NCI-H345 treated with DMSO at 0.1 percent for 48 hours (cell line): ENCODE measurements at regions not wholly inside any gene's neighbourhood (a gene's known extent, or its start where the extent isn't known, plus 50 kb on each side); places are given as distances from the start of the nearest gene placed in this dataset.
"Not testable (repeated sequence)": the region's sequence is repeated elsewhere in the genome, so short reads cannot be mapped to it uniquely, and the experiment has no call there.

Source experiments
- DNase-seq: peaks from one replicate; lab custom pipeline; 2025; ENCODE audit not compliant: unreplicated experiment; lab: John Stamatoyannopoulos, UW

GRCh38 chr9:105022545-105022944, 94.6 kb upstream of the ABCA1 start:
- not testable (repeated sequence) for DNase-seq

- DNase-seq: no peak
Measured at GRCh38 chr9:105023788-105024187, 95.8 kb upstream of the ABCA1 start.

- no peak for DNase-seq
Measured at GRCh38 chr9:105024529-105024928, 96.6 kb upstream of the ABCA1 start.

DNA sequence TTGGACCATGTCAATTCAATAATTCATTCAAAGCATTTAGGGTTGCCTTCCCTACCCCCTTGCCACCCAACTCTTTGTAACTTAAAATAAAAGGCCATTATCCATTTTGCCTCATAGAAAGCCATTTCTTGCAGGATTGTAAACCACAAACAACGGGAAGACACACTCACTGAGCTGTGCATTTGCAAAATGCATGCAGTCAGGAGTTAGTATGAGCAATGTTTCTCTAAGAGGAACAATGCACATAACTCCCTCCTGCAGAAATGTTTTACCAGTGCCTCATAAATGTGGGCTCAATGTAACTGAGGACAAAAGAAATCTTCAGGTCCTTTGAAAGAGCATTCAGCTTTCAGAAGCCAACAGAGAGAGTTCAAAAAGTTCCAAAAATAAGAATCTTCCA, 98.5 kb upstream of the ABCA1 start:
- no peak for DNase-seq

DNA sequence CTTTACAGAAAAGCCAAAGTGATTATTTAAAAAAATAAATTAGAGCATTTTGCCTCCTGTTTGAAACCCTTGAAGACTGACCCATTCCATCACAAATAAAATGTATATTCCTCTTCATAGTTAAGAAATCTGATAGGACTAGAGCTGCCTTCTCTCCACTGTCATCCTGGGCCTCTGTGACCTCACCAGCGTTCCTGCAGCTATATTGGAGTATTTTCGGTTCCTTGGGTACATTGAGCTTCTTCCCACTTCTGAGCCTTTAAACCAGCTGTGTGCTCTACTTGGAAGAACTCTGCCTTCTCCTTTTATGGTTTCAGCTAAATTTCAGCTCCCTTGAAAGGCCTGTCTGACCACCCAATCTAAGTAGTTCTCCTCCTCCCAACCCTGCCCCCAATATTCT, 99.1 kb upstream of the ABCA1 start:
- no peak for DNase-seq

DNA sequence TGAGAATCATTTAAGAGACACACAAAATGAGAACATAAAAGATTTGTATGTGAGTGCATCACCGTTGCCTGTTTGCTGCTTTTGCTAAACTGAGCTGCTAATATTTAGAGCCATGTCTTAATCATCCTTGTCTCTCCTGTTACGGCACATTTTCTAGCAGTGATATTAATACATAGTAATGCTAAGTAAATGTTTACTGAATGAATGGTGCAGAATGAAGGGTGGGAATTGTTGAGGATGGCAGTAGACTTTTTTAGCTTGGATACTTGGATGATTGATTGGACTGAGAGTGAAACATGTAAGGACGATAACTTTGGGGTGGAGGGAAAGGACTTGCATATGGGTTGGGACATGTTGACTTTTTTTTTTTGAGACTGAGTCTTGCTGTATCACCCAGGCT, 102.3 kb upstream of the ABCA1 start:
- no peak for DNase-seq

GRCh38 chr9:105037139-105037538, 109.2 kb upstream of the ABCA1 start:
- no peak for DNase-seq

DNA sequence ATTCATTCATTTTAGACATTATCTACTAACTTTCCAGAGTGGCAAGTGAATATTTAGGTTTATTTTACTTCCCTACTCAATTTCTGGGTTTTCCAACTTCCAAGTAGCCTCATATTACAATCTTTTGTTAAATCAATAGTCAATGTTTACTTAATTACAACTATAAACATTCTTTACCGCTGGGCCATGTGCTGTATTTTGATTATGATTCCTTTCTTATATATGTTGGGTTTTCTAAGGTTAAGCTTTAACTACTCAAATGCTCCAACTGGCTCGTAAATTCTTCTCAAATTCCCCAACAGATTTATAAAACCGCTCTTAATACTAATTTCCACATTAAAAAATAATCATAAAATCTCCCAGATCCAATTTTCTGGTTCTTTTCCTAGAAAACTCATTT, 110.1 kb upstream of the ABCA1 start:
- no peak for DNase-seq

- DNase-seq: no peak
Measured at GRCh38 chr9:105039175-105039799, 111.3 kb upstream of the ABCA1 start.

DNA sequence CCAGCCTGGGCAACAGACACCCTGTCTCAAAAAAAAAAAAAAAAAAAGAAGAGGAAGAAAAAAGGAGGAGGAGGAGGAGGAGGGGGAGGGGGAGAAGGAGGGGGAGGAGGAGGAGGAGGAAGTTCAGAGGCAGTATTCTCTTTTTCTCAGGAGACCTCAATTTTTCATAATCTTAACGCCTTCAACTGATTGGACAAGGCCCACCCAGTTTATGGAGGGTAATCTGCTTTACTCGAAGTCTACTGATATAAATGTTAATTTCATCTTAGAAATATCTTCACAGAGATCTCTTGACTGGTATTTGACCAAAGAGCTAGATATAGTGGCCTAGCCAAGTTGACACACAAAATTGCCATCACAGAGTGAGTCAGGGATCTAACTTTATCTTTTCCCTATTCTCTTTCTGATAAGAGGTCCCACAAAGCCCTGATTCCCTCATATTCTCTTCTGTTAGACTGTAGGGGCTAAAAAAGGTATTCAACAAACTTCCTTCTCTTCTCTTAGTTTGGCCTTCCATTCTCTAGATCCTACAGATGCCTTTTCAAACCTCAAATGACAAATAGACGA, 115.5 kb upstream of the ABCA1 start:
- no peak for DNase-seq

DNA sequence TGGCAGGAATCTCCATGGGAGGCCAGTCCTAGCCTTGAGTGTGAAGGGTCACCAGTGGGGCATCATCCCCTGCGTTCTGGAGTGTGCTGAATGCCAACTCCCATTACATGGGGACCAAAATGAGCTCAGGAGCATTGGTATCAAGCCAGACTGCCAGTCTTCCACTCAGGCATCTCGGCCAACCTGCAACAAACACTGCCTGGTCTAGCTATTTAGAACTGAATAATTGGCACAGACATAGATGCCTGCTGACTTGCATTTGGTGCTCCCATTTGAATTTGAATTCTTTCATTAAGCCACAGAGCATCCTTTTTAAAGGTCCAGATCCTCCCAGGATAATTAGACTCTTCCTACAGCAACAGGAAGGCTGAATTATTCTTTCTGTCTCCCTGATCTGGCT, 116.6 kb upstream of the ABCA1 start:
- DNase-seq: no peak

DNA sequence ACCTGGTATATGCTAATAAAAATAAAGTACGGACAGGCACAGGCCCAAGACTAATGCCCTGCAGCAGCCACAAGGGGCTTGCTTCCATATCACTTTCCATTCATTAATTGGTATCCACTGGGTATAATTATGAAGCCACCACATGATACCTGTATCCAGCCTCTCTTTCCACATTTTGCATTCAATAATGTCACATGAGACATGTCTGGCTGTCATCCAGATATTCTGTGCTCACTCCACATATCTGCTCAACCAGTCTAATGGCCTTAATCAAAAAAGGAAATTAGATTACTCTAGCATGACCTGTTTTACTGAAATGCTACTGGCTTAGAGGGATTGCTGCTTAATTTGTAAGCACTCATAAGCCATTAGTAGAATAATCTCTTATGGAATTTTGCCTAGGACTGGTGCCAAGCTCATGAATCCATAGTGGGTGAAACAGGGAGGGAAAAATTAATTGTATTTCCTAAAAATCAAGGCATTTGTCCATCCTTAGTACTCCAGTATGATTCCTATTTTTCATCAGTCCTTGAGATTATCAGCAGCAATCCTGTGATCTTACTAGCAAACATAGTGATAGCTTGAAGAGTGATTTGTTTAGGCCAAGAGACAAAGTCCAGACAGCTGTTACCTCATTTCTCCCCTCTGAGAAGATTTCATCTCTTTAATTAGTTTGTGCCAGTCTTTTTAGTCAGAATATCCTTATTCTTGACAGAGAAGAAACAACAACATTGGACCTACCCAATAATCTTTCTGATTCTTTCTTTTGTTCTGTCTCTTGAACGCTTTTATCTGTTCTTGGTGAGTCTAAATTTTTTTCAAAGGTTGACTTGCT, 119.2 kb upstream of the ABCA1 start:
- no peak for DNase-seq

DNA sequence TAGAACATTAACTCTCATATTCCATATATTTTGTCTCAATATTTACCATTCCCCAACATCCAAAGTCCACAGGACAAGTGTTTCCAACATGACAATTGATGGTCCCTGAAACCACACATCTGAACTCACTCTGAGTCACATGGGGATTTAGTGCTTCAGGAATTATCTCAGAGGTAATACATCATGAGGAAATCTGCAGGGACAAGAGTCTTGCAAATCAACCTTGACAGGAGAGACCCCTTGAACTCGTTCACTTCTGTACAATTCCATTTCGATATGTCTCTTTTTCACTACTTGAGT, 119.7 kb upstream of the ABCA1 start:
- DNase-seq: no peak

DNA sequence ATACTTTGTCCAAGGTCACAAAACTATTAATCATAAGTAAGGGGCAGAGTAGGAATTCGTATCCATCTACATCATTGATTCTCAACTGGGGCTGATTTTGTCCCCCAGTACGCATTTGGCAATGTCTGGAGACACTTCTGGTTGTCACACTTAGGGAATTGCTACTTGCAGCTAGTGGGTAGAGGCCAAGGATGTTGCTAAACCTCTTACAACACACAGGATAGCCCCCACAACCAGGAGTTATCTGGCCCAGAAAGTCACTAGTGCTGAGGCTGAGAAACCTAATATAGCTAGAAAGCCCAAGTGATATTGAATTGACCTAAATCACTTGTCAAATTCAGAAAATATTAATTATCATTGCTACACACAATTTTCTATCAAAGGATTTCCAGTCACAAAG, 120.4 kb upstream of the ABCA1 start:
- no peak for DNase-seq

GRCh38 chr9:105050296-105050695, 122.3 kb upstream of the ABCA1 start:
- no peak for DNase-seq

- no peak for DNase-seq
Measured at GRCh38 chr9:105051897-105052296, 123.9 kb upstream of the ABCA1 start.

DNA sequence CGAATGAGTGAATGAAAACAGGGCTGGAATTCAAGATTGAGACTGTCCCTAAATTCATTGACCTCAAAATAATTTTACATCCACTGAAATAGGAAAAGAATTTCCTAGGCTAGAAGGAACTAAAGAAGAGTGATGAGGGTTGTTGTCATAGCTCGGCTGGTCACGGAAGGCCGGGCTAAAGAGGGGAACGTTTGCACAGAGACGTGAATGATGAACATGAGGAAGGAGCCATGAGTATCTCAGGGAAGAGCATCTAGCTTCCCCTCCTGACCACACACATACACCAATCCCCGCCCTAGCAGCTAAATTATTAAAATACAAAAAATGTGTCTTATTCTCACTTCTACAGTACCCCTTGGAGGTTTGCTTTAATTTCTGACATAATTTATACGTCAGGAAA, 124.4 kb upstream of the ABCA1 start:
- no peak for DNase-seq

- DNase-seq: no peak
Measured at GRCh38 chr9:105053209-105053652, 125.3 kb upstream of the ABCA1 start.

DNA sequence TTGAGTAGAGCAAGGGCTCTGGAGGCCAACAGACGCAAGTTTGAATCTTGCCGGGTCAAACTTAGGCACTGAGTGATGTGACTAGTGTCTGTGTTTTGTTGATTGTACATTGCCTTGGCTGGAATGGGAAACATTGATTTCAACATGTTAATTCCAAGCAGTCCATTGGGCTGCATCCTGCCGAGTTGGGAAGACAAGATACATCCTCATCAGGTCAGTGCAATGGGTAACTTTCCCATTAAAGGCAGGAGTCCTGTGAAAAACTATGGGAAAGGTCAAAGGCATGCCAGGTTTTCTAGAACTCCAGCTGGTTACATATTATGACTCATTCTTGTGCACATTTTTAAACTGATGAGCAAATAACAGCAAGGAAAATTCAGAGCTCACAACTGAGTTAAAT, 126.5 kb upstream of the ABCA1 start:
- no peak for DNase-seq

DNA sequence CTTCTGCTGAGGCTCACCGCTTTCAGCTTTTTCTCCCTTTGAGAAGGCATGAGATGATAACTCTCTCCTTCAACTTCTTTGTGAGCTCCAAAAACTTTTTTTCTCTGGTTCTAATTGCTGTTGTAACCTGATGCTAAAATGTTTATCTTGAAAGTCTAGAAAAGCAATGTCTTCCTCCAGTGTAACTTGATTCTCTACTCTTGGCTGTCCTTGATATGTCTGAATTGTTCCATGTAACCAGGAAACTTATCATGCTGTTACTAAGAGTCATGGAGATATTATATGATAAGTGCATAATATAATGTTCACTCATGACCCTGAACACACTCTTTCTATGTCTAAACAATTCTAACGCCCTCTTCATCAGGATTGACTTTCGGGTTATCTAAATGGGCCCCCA, 128.0 kb upstream of the ABCA1 start:
- DNase-seq: no peak

- no peak for DNase-seq
Measured at GRCh38 chr9:105057551-105057950, 129.6 kb upstream of the ABCA1 start.

- no peak for DNase-seq
Measured at GRCh38 chr9:105059252-105059651, 131.3 kb upstream of the ABCA1 start.
